Left lobe of liver (tissue), 2 donors: ENCODE measurements at regions not wholly inside any gene's neighbourhood (a gene's known extent, or its start where the extent isn't known, plus 50 kb on each side); places are given as distances from the start of the nearest gene placed in this dataset.

Experiments used
- ATAC-seq: fragments of 200-7000 bp; cut with Tn5 transposase; one replicate; pipeline ENCODE4 v1.9.1; 2020; ENCODE audit warnings: mild to moderate bottlenecking, moderate library complexity
- DNase-seq: peaks from one replicate; pipeline ENCODE4 v3.0.0-alpha.2; 2020; ENCODE audit warnings: low spot score
- donor health status: DM: no; HTN: no; CAD: no; lungs with moderate emphysema.
- donor health status: DM: no; HTN: yes; CAD: no.

DNA sequence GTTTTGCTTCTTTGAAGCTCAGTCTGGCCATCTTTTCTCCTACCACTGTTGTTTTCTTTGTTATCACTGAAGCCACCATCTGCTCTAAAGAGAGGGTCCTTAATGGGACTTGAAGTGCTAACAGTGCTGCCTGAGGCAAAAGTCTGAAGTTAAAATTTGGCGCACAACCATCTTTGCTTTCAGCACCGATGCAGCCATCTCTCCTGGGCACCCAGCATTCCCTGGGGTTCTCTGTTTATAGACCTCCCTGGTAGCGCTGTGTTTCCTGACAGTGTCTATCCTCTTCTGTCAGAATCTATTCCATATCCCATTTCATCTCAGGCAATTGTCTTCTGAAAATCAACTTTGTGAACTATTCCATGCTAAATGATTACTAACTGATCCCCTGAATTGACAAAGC lies 491.5 kb upstream of the MPDZ start:
- no peak for ATAC-seq
- no peak for DNase-seq

DNA sequence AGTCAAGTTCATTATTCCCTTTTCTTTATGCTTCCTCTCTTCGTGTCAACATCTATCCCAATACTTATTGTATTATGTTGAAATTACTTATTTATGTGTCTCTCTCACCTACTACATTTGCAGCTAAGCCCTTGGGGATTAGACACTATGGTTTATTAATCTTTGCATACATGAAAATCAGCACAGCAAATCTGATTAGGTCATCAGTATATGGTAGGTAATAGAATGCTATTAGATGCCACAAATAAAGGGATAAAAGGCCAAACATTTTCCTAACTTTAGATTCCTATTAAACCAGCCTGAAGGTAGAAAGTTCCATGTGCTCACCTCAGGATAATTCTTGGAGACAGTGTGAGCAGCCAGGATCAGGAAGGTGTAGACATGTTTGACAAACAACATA lies 490.1 kb upstream of the MPDZ start:
- DNase-seq, result no peak
- no peak for ATAC-seq

DNA sequence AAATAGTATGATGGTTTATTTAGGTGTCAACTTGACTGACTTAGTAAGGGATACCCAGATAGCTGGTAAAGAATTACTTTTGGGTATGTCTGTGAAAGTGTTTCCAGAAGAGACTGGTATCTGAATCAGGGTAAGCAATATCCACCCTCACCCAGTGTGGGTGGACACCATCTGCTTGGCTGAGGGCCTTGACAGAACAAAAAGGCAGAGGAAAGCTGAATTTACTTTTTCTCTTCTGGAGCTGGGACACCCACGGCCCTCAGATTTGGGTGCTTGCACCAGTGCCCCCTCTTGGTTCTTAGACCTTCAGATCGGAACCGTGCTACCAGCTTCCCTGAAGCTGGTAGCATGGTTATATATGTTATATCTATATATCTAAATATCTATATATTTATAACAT lies 489.5 kb upstream of the MPDZ start:
- DNase-seq, result no peak
- no peak for ATAC-seq

DNA sequence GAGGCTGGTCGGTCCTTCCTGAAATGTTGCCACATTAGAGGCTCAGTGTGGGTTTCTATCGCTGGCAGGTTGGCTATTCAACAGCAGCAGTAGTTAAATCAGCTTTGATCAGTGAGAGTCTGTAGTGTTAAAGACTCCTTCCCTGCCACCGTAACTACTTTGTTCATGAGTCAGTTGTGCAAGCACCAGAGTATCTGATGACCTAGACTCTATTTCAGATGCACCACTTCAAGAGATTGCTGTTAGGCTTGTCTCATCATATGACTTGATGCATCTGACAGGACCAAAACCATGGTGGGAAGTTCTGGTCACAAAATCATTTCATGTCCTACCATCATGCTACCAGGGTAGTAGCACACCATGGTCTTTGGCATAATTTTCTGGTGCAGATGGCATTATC lies 482.7 kb upstream of the MPDZ start:
- DNase-seq, result no peak
- ATAC-seq, result no peak

DNA sequence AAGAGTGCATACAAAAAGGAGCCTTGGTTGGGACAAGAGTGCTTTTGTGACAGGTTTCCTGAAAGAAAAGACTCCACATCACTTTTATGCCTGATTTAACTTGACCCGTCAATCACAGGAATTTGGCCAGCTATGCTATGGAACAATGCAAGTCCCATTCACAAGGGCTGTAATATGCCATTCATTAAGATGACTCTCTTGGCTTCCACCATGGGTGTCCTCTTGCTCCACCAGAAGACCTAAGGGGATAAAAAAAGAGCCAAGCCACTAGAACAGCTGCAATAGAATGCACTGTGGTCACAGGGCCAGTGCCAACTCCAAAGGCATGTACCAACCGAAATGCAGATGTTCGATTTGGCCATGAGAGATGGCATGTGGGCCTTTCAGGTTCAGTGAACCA lies 480.1 kb upstream of the MPDZ start:
- DNase-seq (no peak), ATAC-seq (no peak)

DNA sequence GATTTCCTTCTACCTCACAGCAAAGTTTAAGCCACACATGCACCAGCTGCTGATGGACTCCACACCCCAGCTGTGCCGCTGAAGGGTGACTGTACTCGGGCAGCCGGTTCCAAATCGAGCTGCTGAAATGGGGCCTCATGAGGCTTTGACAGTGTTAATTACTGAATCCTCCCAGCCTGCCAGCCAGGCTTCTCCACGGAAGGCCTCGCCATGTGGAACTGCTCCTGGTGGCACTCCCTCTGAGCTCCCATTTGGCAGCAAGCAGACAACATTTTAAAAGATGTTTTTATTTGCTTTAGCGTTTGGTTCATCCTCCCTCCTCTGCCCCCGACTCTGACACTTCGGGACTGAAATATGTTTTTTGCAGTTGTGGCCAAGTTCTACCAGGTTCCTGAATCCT lies 479.4 kb upstream of the MPDZ start:
- DNase-seq, result no peak
- no peak for ATAC-seq

DNA sequence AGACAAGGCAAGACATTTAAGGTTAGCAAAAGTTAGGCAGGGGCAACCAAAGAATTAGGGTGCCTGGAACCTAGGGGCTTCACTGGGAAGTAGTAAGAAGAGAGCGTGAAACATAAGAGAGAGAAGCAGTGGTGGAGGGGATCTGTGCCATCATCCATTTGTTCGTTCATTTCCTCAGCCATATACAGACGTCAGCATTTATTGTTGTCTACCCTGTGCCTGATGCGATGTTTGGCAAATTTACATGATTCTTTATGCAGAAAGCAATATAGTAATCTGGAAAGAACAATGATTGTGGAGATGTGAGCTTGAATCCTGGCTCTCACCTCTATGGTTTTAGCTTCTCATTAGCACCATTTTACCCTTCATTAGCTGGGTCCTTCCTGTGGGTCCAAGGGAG lies 477.5 kb upstream of the MPDZ start:
- no peak for DNase-seq
- no peak for ATAC-seq

DNA sequence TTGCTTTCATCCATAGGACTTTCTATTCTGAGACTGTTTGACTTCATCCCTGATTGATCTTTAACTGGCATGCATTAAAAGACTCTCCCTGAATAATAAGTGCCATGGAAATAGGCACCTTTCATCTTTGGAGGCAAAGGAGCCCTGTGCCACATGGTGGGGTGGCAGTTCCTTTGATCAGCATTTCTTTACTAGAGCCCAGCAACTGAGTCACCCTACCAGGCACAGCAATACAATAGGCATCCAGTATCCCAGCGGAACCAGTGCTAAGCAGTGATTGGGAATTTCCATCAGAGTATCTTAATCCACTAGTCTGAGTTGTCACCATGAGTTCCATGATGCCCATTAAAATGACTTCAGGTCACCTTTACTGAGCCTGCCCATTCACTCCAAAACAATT lies 476.1 kb upstream of the MPDZ start:
- DNase-seq, result no peak
- no peak for ATAC-seq

DNA sequence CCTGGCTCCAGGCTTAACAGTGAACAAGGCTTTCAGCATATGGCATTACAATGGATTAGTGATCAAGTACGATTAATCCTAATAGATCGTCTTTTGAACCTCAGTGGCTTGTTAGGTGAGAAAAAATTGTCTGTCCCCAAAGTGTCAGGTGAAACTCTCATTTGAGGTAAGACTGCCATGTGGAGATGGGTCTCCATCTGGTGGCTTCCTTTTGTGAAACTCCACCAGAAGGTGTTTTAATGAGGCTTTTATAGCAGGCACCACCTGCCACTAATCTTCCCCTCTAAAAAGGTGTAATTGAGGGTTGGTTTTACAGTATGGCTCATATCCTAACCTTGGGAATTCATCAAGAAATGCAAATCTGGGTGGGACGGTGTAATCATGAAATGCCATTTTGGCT lies 471.1 kb upstream of the MPDZ start:
- ATAC-seq, result no peak
- DNase-seq, result no peak

DNA sequence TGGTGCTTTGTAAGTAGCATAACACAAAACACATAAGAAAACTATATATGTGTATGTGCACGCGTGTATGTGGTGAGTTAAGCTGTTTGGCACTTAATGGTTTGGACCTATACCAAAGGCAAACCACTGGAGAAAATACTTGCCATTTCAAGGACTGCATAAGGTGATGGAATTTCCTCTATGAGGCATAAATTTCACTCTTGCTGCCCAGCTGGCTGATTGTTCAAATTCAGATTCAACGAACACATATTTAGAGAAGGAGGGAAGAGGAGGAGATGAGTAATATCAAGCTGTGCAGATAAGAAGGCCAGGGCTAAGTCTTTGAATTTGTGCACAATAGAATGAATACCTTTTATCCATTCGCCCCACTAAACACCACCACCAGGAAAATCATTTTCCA lies 470.6 kb upstream of the MPDZ start:
- DNase-seq, result no peak
- ATAC-seq, result no peak

DNA sequence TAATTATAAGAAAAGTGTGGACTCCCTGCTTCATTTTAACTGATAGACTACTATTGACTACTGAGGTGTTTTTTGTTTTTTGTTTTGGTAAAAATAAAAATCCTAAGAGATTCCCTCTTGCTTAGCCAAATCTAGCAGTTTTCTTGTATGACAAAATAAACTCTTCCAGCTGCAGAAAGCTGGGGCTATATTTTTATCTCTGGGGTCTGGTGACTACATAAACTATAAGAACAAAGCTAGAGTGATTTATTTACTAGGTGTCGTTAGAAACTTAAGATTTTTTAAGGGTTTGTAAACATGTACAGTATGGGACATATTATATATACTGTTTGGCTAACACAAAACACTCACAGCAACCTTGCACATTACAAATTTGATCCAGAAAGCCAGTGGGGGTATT lies 467.4 kb upstream of the MPDZ start:
- DNase-seq (no peak), ATAC-seq (no peak)

DNA sequence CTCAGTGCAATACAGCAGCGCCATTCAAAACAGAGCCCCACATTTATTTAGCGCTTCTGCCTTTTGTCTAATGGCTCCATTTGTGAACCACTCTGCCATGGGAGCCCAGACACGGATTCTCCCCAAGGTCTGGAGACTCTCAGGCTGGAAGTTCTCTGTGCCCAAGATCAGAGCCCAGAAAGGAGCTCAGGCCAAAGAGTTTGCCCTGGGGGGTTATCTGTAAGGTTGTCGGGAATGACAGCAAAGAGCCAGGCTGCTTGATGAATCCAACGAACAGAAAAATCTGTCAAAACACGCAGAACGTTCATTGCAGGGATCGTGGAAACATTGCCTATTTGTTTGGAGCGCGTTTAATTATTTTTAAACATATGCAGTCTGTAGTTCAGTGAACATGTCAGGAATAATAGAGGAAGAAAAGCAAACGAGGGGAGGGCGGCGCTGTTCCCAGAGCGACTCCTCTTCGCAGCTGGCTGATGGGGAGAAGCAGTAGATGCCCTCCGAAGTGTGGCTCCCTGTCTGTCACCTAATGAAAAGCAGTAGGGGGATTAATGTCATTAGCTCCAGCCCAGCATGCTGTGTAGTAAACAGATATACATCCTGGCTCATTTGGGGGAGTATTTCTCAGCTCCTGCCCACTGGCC lies 464.9 kb upstream of the MPDZ start:
- DNase-seq, result no peak
- ATAC-seq, result no peak

DNA sequence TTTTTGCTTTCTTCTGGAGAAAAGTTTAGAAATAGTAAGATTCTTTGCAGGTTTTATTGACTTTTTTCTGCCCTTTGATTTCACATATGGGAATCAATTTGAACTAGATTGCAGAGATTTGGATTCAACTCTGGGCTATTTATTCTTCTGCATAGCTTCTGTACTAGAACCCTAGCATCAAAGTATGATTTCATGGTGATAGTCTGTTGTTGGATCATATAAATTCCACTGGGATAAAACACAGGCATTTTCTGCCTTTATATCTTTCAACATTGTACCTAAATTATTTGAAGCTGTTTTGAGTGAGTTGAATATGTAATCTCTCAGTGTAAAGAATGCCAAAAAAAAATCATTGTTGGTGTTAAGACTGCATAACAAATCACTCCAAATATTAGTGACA lies 458.4 kb upstream of the MPDZ start:
- ATAC-seq (no peak), DNase-seq (no peak)

DNA sequence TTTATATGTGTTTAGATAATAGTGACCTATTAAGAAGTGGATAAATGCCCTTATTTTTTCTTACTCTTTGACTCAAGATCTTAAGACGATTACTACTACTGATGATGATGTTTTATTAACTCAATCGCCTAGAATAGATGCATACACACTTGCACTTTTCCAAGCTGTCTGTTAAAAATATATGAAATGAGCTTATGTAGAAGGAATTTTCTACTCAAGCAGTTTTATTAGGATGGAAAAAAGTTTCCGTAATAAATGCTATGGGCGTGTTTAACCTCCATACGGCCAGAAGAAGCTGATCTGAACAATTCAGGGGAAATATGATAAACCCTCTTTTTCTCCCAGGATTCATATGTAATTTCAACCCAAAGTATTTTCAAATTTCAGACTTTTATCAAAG lies 455.7 kb upstream of the MPDZ start:
- no peak for DNase-seq
- ATAC-seq, result no peak

DNA sequence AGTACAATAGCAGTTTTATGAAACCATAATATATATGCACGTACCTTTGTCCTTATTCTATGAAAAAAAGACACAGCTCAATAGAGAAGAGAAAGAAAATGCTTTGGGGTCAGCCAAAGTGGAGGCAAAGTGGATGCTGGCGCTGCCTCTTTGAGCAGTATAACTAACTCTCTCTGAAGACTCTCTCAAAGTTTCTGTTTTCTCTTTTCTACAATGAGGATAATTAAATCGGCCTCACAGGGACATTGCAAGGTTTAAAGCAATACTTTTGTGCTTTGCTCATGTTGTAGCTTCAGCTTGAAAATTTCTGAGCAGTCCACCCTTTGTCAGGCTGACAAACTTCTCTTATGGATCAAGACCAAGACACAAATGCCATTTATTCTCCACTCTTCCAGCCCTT lies 455.1 kb upstream of the MPDZ start:
- ATAC-seq, result no peak
- DNase-seq, result no peak

DNA sequence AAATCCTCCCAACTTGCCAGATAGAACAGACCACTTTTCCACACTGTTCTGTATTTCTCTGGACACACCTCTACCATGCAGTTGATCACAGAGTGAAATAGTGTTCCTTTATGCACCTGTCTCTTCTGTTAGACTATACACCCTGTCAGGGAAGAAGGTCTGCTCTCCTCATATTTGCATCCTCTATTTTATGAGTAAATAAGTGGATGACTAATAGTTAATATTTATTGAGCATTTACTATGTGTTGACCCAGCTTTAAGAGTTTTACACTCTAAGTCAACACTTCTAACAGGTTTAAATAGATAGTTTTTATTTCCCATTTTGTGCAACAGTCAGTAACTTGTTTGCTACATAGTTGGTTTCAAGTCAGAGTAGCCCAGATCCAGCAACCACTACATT lies 452.8 kb upstream of the MPDZ start:
- no peak for DNase-seq
- no peak for ATAC-seq

DNA sequence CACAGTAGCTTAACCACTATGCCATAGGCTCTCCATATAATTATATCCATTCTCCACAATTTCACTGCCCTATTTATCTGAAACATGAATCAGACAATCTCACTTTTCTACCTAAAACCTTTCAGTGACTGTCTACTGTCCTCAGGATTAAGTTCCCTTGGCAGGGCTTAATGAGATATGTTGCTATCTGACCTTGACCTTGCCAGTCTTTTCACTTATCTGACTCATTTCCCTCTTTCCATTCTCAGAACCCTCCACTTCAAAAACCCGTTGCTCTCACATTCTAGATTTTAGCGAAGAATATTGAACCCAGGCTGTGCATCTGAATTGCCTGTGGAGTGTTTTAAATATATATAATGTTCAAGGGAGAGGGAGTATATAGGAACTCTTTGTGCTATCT lies 452.1 kb upstream of the MPDZ start:
- DNase-seq, result no peak
- ATAC-seq, result no peak

DNA sequence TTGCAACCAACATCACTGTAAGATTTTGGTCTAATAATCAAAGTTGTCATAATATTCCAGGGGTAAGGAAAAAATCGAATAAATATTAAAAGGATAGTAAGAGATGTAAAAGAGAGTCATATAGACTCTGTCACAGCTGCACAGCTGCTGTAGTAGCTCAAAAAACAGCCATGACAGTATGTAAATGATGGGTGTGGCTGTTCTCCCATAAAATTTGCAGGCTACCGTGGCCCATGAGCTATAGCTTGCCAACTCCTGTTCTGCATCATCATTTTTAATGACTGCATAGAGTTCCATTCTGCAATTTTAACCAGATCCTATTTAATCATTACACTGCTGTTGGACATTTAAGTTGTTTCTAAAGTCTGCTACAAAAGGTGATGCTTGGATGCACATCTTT lies 450.5 kb upstream of the MPDZ start:
- no peak for ATAC-seq
- DNase-seq, result no peak

DNA sequence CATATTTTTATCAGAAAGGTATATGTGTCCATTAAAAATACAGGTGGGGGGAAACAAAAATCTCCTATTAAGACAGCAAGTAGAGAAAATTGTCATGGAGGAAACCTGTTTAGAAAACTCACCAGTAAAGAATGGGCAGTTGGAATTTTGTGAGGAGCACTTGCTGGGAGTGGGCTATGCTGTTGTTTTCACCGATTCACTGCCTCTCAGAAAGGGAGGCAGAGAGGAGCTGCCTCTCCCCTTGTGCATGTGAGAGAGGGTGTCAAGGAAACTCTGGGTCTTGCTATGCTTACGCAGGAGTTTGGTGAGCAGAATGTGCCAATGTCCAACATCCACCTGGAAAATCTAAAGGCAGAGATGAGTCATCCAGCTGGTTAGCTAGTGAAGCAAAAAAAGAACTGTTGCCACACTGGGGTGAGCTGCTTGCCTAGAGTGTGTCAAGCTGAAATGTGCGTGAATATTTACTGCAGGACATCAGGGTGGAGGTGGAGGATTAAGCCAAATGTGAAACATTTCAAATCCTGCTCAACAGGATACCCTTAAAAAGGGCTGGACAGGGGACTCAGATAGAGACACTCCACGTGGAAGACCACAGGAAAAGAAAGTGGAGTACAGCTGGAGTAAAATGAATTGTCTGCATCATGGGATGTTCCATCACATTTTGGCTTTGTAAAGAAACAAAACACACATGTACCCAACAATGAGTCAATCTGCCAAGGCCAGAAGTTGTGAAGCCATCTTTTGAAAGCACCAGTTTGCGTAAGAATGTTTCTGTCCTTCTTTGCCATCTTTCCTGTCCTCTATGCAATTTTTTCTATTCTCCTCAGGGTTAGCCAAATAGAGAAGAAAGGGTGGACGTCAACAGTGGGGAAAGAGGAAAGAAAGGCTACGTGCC lies 449.7 kb upstream of the MPDZ start:
- DNase-seq, result no peak
- ATAC-seq, result no peak

DNA sequence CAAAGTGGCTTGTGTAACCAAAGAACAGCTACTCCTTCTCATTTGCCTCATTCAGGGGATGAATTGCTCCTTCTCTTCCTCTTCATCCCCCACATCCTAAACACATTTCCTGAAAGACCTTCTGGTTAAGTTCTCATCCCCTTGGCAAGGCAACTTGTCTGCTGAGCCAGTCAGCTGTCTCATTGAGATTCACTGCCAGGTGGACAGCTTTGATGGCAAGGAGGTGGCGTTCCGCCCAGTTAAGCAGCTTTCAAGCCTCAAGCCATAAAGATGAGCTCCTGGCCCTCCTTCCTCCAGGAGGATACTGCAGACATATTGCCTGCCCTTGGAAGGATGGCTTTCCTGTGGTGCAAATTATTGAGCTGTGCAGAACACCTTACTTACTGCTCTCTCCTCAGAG lies 448.6 kb upstream of the MPDZ start:
- ATAC-seq (no peak), DNase-seq (no peak)

DNA sequence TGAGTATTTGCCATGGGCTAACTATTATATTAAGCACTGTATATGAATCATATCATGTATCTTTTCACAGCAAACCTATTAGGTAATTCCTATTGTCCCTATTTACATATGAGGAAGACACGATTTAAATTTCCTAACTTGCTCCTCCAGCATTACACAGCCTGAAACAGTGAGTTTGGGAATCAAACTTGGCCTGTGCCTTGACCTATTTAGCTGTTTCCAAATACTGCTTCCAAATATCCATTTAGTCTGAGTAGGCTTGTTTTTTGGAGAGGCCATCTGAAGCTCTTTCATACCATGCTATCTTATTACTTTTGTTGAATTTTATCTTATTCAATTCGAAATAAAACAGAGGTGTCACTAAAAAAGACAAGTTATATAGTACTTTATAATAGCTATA lies 447.3 kb upstream of the MPDZ start:
- ATAC-seq, result no peak
- no peak for DNase-seq

DNA sequence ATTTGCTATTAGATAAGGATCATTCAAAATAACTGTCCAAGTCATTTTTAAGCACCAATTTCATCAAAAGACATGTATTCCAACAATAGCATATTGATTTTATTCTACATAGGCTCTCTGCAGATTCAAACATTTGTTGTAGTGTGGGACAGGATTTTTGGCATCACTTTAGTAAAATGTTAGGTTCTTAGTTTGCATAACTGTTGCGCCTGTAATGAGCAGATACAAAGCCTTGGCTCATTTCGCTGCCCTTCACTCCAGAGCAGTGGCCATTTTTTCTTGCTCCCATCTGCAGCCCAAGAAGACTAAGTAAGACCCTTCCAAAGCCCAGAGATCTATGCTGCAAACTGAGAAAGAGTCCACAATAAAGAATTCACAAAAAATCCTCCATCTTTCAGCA lies 446.0 kb upstream of the MPDZ start:
- no peak for DNase-seq
- ATAC-seq, result no peak
